ENCODE measurements at regions not wholly inside any gene's neighbourhood (a gene's known extent, or its start where the extent isn't known, plus 50 kb on each side); places are given as distances from the start of the nearest gene placed in this dataset.

DNA sequence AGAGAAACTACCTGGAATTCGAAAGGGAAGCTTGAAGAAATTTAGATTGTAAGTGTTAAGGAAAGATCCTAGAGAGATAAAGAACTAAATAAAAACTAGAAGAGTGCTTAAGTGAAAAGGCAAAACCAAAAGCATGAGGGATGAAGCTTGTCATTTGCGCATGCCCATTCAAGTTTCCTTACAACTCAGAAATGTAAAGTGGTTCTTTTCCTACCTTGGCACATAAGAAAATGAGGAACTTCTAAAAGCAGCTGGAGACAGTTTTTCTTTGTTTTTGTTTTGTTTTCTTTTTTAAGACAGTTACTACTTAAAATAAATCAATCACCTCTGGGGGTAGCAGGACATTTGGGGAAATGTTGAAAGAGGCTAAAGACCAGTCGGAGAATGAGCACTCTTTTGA is 1304.4 kb upstream of the PCDH7 start:
- TF ChIP-seq, protein P1, sequence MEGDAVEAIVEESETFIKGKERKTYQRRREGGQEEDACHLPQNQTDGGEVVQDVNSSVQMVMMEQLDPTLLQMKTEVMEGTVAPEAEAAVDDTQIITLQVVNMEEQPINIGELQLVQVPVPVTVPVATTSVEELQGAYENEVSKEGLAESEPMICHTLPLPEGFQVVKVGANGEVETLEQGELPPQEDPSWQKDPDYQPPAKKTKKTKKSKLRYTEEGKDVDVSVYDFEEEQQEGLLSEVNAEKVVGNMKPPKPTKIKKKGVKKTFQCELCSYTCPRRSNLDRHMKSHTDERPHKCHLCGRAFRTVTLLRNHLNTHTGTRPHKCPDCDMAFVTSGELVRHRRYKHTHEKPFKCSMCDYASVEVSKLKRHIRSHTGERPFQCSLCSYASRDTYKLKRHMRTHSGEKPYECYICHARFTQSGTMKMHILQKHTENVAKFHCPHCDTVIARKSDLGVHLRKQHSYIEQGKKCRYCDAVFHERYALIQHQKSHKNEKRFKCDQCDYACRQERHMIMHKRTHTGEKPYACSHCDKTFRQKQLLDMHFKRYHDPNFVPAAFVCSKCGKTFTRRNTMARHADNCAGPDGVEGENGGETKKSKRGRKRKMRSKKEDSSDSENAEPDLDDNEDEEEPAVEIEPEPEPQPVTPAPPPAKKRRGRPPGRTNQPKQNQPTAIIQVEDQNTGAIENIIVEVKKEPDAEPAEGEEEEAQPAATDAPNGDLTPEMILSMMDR (IDR thresholded peaks at IDR 0.05; ENCODE audit: low read depth, low read length, poor library complexity, severe bottlenecking) = no peak
- TF ChIP-seq EZH2phosphoT487 (IDR thresholded peaks at IDR 0.05; ENCODE audit: borderline replicate concordance, low read length) = no peak

Data from DOHH2 (cell line).